ENCODE measurements at regions not wholly inside any gene's neighbourhood (a gene's known extent, or its start where the extent isn't known, plus 50 kb on each side); places are given as distances from the start of the nearest gene placed in this dataset.

DNA sequence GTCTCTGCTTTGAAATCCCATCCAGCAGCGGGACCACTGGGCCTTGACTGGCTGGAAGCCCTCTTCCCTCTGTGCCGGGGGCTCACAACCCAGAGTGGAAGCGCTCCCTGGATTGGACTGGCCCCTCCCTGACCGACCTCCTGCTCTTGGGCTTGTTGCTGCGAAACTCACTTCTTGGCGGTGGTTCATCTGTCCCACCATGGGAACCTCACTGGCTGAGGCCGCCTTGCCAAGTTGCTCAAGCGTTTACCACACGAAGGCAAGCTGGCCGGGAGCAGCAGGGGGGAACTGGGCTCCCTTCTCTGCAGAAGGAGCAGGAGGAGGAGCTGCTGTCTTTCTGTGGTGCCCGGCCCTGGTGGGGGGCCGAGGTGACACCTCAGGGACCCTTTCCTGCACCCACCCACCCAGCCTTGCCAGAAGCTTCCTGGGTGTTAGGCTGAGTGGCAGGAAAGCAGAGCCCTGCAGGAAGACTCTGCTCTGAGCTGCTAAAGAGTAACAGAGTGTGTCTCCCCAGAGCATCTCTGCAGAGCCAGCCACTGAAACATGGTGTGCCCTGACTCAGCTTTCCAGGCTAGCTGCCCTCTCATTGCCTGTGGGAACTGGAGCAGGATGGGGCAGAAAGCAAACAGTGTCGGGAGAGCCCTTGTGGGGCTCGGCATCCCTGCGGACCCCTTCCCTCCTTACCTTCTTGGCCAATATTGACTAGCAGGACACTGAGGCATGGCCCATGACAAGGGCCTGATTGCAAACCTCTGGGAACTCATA is 88.5 kb upstream of the ALX4 start:
- BruUV-seq (replicated peaks) = no TSS peak
- Histone ChIP-seq H3K79me2 (ENCODE audit: control insufficient read depth, insufficient read depth, low read length) (no peaks in the 10 kb centered on the region), H3K9me3 (replicated peaks; ENCODE audit: control insufficient read depth, insufficient read depth, low read length) (no peaks in the 10 kb centered on the region), H3K27ac (ENCODE audit: control insufficient read depth, insufficient read depth) (no peak overlapping the region), H4K20me1 (ENCODE audit: control insufficient read depth, insufficient read depth) (no peaks in the 10 kb centered on the region), H3K4me2 (ENCODE audit: control insufficient read depth, insufficient read depth) (no peak overlapping the region), H3K9ac (ENCODE audit: control insufficient read depth, insufficient read depth, low read length) (no peak overlapping the region), H3K36me3 (ENCODE audit: control insufficient read depth in 2 of 2, insufficient read depth in 2 of 2, low read length in 1 of 2) (no peaks in the 10 kb centered on the region), H3K4me3 (no peak overlapping the region), H3K27me3 (replicated peaks in 1 of 2; ENCODE audit: control insufficient read depth in 2 of 2, insufficient read depth in 2 of 2, low read length in 1 of 2) (no peaks in the 10 kb centered on the region; a peak in 2 of 4 replicates), H3K4me1 (ENCODE audit: control insufficient read depth, insufficient read depth, low read length) (no peaks in the 10 kb centered on the region), H2AFZ (ENCODE audit: control insufficient read depth, low read depth, low read length) (no peak overlapping the region)
- POLR2A ChIA-PET = no interaction called here
- SMC1A ChIA-PET (ENCODE audit: uncharacterized antibody, unreplicated experiment) = no interaction called here
- RAD21 ChIA-PET (ENCODE audit: unreplicated experiment) = no interaction called here
- FAIRE-seq (no peak), ATAC-seq (no peak), DNase-seq (ENCODE audit: low read depth, low spot score) (no peak)
- WGBS (ENCODE audit: insufficient coverage, insufficient replicate concordance, low lambda C conversion rate, missing lambda C conversion rate) = 31% methylated on average over 14 of the region's 15 CpGs
- in situ Hi-C loops (cut with MboI) (no loop called here), intact Hi-C loops (cut with micrococcal nuclease; ENCODE audit: unreplicated experiment) (no loop called here)
- CTCF ChIA-PET = no interaction called here
- no peak for TF ChIP-seq RB1 (IDR thresholded peaks at IDR 0.05; ENCODE audit: borderline replicate concordance)
- TF ChIP-seq SMARCA5 (IDR thresholded peaks at IDR 0.05) = no peak
- no peak for TF ChIP-seq MYB (IDR thresholded peaks at IDR 0.05; ENCODE audit: borderline replicate concordance, low read depth, low read length)
- no peak for TF ChIP-seq BACH1 (IDR thresholded peaks at IDR 0.05; ENCODE audit: borderline replicate concordance)
- no peak for TF ChIP-seq ZNF217 (IDR thresholded peaks at IDR 0.05)
- TF ChIP-seq NFIC (IDR thresholded peaks at IDR 0.05; ENCODE audit: low read depth, low read length) = no peak
- TF ChIP-seq ZBTB33 (IDR thresholded peaks at IDR 0.05) = no peak
- TF ChIP-seq BMI1 (IDR thresholded peaks at IDR 0.05; ENCODE audit: borderline replicate concordance) = no peak
- TF ChIP-seq ELK1 (IDR thresholded peaks at IDR 0.05; ENCODE audit: low read depth, low read length) = no peak
- no peak for TF ChIP-seq GABPA (IDR thresholded peaks at IDR 0.05; ENCODE audit: low read depth)
- TF ChIP-seq PRDM15 (CRISPR knock-in tag; IDR thresholded peaks at IDR 0.05) = no peak
- no peak for TF ChIP-seq TCF12 (IDR thresholded peaks at IDR 0.05; ENCODE audit: low read depth, low read length)
- no peak for TF ChIP-seq JUNB (IDR thresholded peaks at IDR 0.05)
- no peak for TF ChIP-seq ATF3 (IDR thresholded peaks at IDR 0.05; ENCODE audit: borderline replicate concordance, extremely low read depth, low read depth, low read length)
- TF ChIP-seq, protein P1, sequence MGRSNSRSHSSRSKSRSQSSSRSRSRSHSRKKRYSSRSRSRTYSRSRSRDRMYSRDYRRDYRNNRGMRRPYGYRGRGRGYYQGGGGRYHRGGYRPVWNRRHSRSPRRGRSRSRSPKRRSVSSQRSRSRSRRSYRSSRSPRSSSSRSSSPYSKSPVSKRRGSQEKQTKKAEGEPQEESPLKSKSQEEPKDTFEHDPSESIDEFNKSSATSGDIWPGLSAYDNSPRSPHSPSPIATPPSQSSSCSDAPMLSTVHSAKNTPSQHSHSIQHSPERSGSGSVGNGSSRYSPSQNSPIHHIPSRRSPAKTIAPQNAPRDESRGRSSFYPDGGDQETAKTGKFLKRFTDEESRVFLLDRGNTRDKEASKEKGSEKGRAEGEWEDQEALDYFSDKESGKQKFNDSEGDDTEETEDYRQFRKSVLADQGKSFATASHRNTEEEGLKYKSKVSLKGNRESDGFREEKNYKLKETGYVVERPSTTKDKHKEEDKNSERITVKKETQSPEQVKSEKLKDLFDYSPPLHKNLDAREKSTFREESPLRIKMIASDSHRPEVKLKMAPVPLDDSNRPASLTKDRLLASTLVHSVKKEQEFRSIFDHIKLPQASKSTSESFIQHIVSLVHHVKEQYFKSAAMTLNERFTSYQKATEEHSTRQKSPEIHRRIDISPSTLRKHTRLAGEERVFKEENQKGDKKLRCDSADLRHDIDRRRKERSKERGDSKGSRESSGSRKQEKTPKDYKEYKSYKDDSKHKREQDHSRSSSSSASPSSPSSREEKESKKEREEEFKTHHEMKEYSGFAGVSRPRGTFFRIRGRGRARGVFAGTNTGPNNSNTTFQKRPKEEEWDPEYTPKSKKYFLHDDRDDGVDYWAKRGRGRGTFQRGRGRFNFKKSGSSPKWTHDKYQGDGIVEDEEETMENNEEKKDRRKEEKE (IDR thresholded peaks at IDR 0.05) = no peak

Measured in GM12878 (cell line).